PC-9 (cell line): ENCODE measurements at regions not wholly inside any gene's neighbourhood (a gene's known extent, or its start where the extent isn't known, plus 50 kb on each side); places are given as distances from the start of the nearest gene placed in this dataset.

Experiments used
- CTCF ChIP-seq: fragments of 200-600 bp; sonication (generic); conservative IDR thresholded peaks from 2 replicates; pipeline ENCODE4 v1.6.1; 2017; ENCODE audit warnings: mixed run types, antibody characterized with exemption, mild to moderate bottlenecking, moderate library complexity
- EZH2 ChIP-seq: fragments of 200-600 bp; sonication (generic); IDR thresholded peaks from 2 replicates; pipeline ENCODE4 v1.8.0; 2017; ENCODE audit warnings: antibody characterized with exemption, low read depth

GRCh38 chr5:17039170-17039569 is 103.1 kb upstream of the MYO10 start:
- TF ChIP-seq CTCF (no peak), EZH2 (no peak)
